ENCODE measurements at regions not wholly inside any gene's neighbourhood (a gene's known extent, or its start where the extent isn't known, plus 50 kb on each side); places are given as distances from the start of the nearest gene placed in this dataset.
"Not testable (repeated sequence)": the region's sequence is repeated elsewhere in the genome, so short reads cannot be mapped to it uniquely, and the experiment has no call there.

DNA sequence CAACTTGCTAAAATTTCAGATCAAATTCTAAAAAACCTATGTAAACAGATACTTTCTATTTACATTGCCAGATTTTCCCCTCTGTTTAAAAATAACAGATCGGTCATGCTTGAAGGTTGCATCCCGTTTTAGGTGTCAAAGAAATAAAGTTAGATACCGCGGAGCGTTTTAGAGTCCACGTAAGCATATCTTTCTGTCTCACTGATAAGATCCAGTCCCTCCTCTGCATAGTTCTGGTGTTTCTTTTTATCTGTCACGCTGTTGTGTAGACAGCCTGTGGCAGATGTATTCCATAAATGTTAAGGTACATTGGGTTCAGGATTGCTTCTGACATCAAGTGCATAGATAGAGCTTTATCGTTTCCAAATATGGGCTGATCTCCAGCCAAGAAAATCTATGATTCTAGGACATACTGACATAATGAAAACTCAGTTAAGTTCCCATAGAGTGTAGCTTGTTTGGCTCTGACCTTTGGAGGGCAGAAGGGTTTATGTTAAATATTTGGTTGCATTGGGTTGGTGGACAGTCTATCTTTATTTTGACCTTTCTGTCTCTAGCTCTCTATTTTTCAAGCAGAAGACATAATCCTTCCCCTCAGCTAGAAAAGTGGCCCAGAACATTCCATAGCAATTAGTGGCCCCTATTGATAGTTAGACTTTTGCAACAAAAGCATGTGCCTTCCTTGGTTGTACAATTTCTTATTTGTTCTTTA is 109.2 kb downstream of the GPR85 start:
- TF ChIP-seq CTCF (conservative IDR thresholded peaks at IDR 0.05; ENCODE audit: low read depth, low read length); EZH2 (IDR thresholded peaks at IDR 0.05; ENCODE audit: borderline replicate concordance, low read depth, low read length, poor library complexity, severe bottlenecking): not testable (repeated sequence)

All from A673 (cell line).